Endodermal cell (in vitro differentiated cells): ENCODE measurements at regions not wholly inside any gene's neighbourhood (a gene's known extent, or its start where the extent isn't known, plus 50 kb on each side); places are given as distances from the start of the nearest gene placed in this dataset.

Source experiments
- DNase-seq: peaks from one replicate; pipeline ENCODE4 v3.0.0-alpha.2; 2017
- H3K27ac ChIP-seq: 2 replicates; pipeline ENCODE4 v1.5.1; 2013; ENCODE audit warnings: mild to moderate bottlenecking, low read depth, low read length, moderate library complexity
- H3K27me3 ChIP-seq: 2 replicates; pipeline ENCODE4 v1.6.1; 2013; ENCODE audit warnings: mild to moderate bottlenecking, low read length, moderate library complexity; ENCODE audit not compliant: insufficient read depth, control insufficient read depth, poor library complexity, severe bottlenecking
- H3K36me3 ChIP-seq: 2 replicates; pipeline ENCODE4 v1.7.0; 2013; ENCODE audit warnings: mild to moderate bottlenecking, low read length, moderate library complexity; ENCODE audit not compliant: control insufficient read depth, insufficient read depth
- H3K4me1 ChIP-seq: one replicate; pipeline ENCODE4 v1.7.0; 2013; ENCODE audit warnings: low read length; ENCODE audit not compliant: control insufficient read depth, insufficient read depth
- H3K4me3 ChIP-seq: 2 replicates; pipeline ENCODE4 v1.5.1; 2013; ENCODE audit warnings: mild to moderate bottlenecking, low read length, moderate library complexity
- H3K9ac ChIP-seq: 2 replicates; pipeline ENCODE4 v1.6.1; 2013; ENCODE audit warnings: mild to moderate bottlenecking, low read length, moderate library complexity; ENCODE audit not compliant: poor library complexity, severe bottlenecking; ENCODE audit errors: extremely low read depth
- H3K9me3 ChIP-seq: 2 replicates; pipeline ENCODE4 v1.6.1; 2013; ENCODE audit warnings: mild to moderate bottlenecking, low read length, moderate library complexity; ENCODE audit not compliant: control insufficient read depth
- H3K27ac Mint-ChIP-seq: 2 replicates; pipeline ENCODE4 v1.8.0; 2020; ENCODE audit warnings: mixed read lengths
- H3K27me3 Mint-ChIP-seq: 2 replicates; pipeline ENCODE4 v1.8.0; 2021; ENCODE audit warnings: mild to moderate bottlenecking, mixed read lengths; ENCODE audit not compliant: insufficient read depth
- H3K36me3 Mint-ChIP-seq: 2 replicates; pipeline ENCODE4 v1.8.0; 2020; ENCODE audit warnings: low read depth, mixed read lengths
- H3K4me1 Mint-ChIP-seq: 2 replicates; pipeline ENCODE4 v1.8.0; 2020; ENCODE audit warnings: mixed read lengths
- H3K4me3 Mint-ChIP-seq: 2 replicates; pipeline ENCODE4 v1.8.0; 2020; ENCODE audit warnings: mild to moderate bottlenecking, moderate library complexity, mixed read lengths
- H3K9me3 Mint-ChIP-seq: 2 replicates; pipeline ENCODE4 v1.8.0; 2020; ENCODE audit warnings: mild to moderate bottlenecking, mixed read lengths
- WGBS, 2 experiments: methylation state at CpG; one replicate each; pipeline versions ENCODE4 v1.1.5 to v1.1.7; 2013; ENCODE audit warnings: missing lambda C conversion rate in 2 of 2, mixed read lengths in 1 of 2; ENCODE audit not compliant: insufficient coverage in 1 of 2, insufficient read length in 1 of 2; 5-methylcytosine and 5-hydroxymethylcytosine counted together
- TF ChIP-seq, protein P1 (sequence below): fragments of 200-600 bp; sonication (generic); conservative IDR thresholded peaks from 2 replicates; pipeline ENCODE4 v1.5.0; 2021; ENCODE audit warnings: antibody characterized with exemption, mild to moderate bottlenecking

DNA sequence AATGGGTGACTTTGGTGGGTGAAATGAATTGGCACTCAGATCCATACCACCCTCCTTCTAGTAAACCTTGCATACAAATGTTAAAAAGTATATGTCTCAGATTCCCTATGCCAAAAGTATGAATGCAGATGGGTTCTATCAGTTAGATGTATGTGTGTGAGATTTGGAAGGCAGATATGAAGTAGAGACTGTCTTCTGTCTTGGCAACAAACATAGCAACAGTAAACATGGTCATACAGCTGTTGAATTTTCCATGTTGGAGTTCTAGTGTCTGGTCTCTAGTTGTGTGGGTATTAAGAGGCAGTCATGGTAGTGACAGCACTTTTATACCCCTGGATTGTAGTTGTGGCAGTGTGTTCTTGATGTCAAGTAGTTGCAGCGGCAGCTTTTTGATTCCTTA lies 125.6 kb upstream of the PITX1 start:
- Mint-ChIP-seq H3K36me3 (no peaks in the 10 kb centered on the region), H3K4me1 (peaks cover 30% of the 10 kb centered on the region), H3K27me3 (peaks cover 23% of the 10 kb centered on the region), H3K4me3 (no peak overlapping the region), H3K9me3 (no peaks in the 10 kb centered on the region), H3K27ac (peak overlapping the region; percentile 20)
- H3K27ac ChIP-seq, result no peak overlapping the region
- peak overlapping the region; percentile 62 for H3K4me3 ChIP-seq
- no peaks in the 10 kb centered on the region for H3K36me3 ChIP-seq
- peaks cover 9% of the 10 kb centered on the region for H3K4me1 ChIP-seq
- H3K9me3 ChIP-seq, result no peaks in the 10 kb centered on the region
- peak overlapping the region; percentile 32 for H3K9ac ChIP-seq
- no peak for DNase-seq
- no peaks in the 10 kb centered on the region for H3K27me3 ChIP-seq
- 100% methylated on average over 1 of the region's 1 CpG; no CpG with 5 or more reads in 1 of the 2 experiments for WGBS, 2 experiments
- TF ChIP-seq, protein P1, sequence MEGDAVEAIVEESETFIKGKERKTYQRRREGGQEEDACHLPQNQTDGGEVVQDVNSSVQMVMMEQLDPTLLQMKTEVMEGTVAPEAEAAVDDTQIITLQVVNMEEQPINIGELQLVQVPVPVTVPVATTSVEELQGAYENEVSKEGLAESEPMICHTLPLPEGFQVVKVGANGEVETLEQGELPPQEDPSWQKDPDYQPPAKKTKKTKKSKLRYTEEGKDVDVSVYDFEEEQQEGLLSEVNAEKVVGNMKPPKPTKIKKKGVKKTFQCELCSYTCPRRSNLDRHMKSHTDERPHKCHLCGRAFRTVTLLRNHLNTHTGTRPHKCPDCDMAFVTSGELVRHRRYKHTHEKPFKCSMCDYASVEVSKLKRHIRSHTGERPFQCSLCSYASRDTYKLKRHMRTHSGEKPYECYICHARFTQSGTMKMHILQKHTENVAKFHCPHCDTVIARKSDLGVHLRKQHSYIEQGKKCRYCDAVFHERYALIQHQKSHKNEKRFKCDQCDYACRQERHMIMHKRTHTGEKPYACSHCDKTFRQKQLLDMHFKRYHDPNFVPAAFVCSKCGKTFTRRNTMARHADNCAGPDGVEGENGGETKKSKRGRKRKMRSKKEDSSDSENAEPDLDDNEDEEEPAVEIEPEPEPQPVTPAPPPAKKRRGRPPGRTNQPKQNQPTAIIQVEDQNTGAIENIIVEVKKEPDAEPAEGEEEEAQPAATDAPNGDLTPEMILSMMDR, result no peak

GRCh38 chr5:135158982-135159381 lies 125.0 kb upstream of the PITX1 start:
- Histone ChIP-seq H3K9me3 (no peaks in the 10 kb centered on the region), H3K36me3 (no peaks in the 10 kb centered on the region), H3K4me1 (peaks cover 9% of the 10 kb centered on the region), H3K27me3 (no peaks in the 10 kb centered on the region), H3K4me3 (peak overlapping the region; percentile 62), H3K27ac (no peak overlapping the region), H3K9ac (no peak overlapping the region)
- Mint-ChIP-seq H3K27me3 (peaks cover 17% of the 10 kb centered on the region), H3K9me3 (no peaks in the 10 kb centered on the region), H3K36me3 (no peaks in the 10 kb centered on the region), H3K4me1 (peaks cover 30% of the 10 kb centered on the region), H3K27ac (no peak overlapping the region), H3K4me3 (no peak overlapping the region)
- TF ChIP-seq, protein P1, result no peak
- DNase-seq, result peak; percentile 69
- 46 to 75% methylated on average over 2 to 4 of the region's 4 CpGs for WGBS, 2 experiments

DNA sequence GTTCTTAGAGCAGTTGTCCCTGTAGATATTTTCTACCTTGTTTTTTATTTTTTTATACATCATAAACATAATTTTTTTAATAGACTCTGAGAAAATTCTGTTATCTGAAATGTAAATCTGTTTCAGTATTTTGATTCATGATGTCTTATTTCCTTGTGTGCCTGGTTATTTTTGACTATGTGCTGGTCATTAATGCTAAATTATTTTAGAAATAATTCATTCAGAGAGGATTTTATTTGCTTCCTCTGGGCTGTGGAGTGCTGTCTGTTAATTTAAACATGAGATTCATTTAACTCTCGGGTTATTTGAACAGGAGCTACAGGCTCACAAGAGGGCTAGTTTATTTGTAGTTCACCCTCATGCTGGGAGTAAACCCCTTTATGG lies 124.3 kb upstream of the PITX1 start:
- H3K4me3 ChIP-seq, result peak overlapping the region; percentile 62
- H3K27me3 Mint-ChIP-seq, result peaks cover 10% of the 10 kb centered on the region
- DNase-seq, result no peak
- H3K36me3 ChIP-seq, result no peaks in the 10 kb centered on the region
- WGBS, 2 experiments, result 84% methylated on average over 1 of the region's 1 CpG; no CpG with 5 or more reads in 1 of the 2 experiments
- H3K9me3 Mint-ChIP-seq, result no peaks in the 10 kb centered on the region
- H3K4me1 ChIP-seq, result peaks cover 9% of the 10 kb centered on the region
- H3K4me3 Mint-ChIP-seq, result no peak overlapping the region
- H3K27ac ChIP-seq, result no peak overlapping the region
- H3K9ac ChIP-seq, result no peak overlapping the region
- H3K27me3 ChIP-seq, result no peaks in the 10 kb centered on the region
- H3K27ac Mint-ChIP-seq, result no peak overlapping the region
- TF ChIP-seq, protein P1, result no peak
- no peaks in the 10 kb centered on the region for H3K9me3 ChIP-seq
- H3K4me1 Mint-ChIP-seq, result peaks cover 32% of the 10 kb centered on the region
- no peaks in the 10 kb centered on the region for H3K36me3 Mint-ChIP-seq
